GM19463 (cell line): ENCODE measurements at regions not wholly inside any gene's neighbourhood (a gene's known extent, or its start where the extent isn't known, plus 50 kb on each side); places are given as distances from the start of the nearest gene placed in this dataset.

Source experiments
- ATAC-seq: cut with Tn5 transposase; IDR thresholded peaks from one replicate; pipeline ENCODE4 v1.9.1; 2021; ENCODE audit warnings: mild to moderate bottlenecking, moderate library complexity; ENCODE audit not compliant: unreplicated experiment

- no peak for ATAC-seq
Measured at GRCh38 chr2:60400462-60401246, 152.8 kb downstream of the BCL11A start.

- ATAC-seq: no peak
Measured at GRCh38 chr2:60394463-60394862, 159.0 kb downstream of the BCL11A start.

GRCh38 chr2:60391649-60392375, 161.6 kb downstream of the BCL11A start:
- no peak for ATAC-seq

GRCh38 chr2:60391230-60391629, 162.2 kb downstream of the BCL11A start:
- no peak for ATAC-seq

GRCh38 chr2:60386436-60386835, 167.0 kb downstream of the BCL11A start:
- ATAC-seq: no peak

- no peak for ATAC-seq
Measured at GRCh38 chr2:60385648-60386047, 167.8 kb downstream of the BCL11A start.

GRCh38 chr2:60383401-60384143, 169.9 kb downstream of the BCL11A start:
- no peak for ATAC-seq

GRCh38 chr2:60380411-60380810, 173.0 kb downstream of the BCL11A start:
- no peak for ATAC-seq

GRCh38 chr2:60379684-60380083, 173.8 kb downstream of the BCL11A start:
- ATAC-seq: no peak

- no peak for ATAC-seq
Measured at GRCh38 chr2:60379216-60379615, 174.2 kb downstream of the BCL11A start.

GRCh38 chr2:60377825-60378224, 175.6 kb downstream of the BCL11A start:
- no peak for ATAC-seq

GRCh38 chr2:60376252-60376651, 177.2 kb downstream of the BCL11A start:
- ATAC-seq: no peak

- no peak for ATAC-seq
Measured at GRCh38 chr2:60371681-60372080, 181.8 kb downstream of the BCL11A start.

GRCh38 chr2:60371219-60371618, 182.2 kb downstream of the BCL11A start:
- ATAC-seq: no peak

GRCh38 chr2:60370814-60371213, 182.6 kb downstream of the BCL11A start:
- no peak for ATAC-seq

- ATAC-seq: no peak
Measured at GRCh38 chr2:60368456-60368855, 185.0 kb downstream of the BCL11A start.

- ATAC-seq: peak; percentile 66
Measured at GRCh38 chr2:60366135-60366712, 187.2 kb downstream of the BCL11A start.

GRCh38 chr2:60365556-60365955, 187.9 kb downstream of the BCL11A start:
- no peak for ATAC-seq

- no peak for ATAC-seq
Measured at GRCh38 chr2:60364491-60364890, 189.0 kb downstream of the BCL11A start.

GRCh38 chr2:60361498-60361897, 192.0 kb downstream of the BCL11A start:
- no peak for ATAC-seq

- ATAC-seq: no peak
Measured at GRCh38 chr2:60359569-60359968, 193.9 kb downstream of the BCL11A start.
